SK-N-DZ (cell line): ENCODE measurements at regions not wholly inside any gene's neighbourhood (a gene's known extent, or its start where the extent isn't known, plus 50 kb on each side); places are given as distances from the start of the nearest gene placed in this dataset.

Experiments used
- DNase-seq: peaks from one replicate; pipeline ENCODE4 v3.0.0-alpha.2; 2015; ENCODE audit warnings: low spot score

- no peak for DNase-seq
Observed at GRCh38 chr1:68551459-68551858, 54.6 kb upstream of the DEPDC1 start.

GRCh38 chr1:68558321-68559026 is 61.6 kb upstream of the DEPDC1 start:
- DNase-seq, result no peak

DNA sequence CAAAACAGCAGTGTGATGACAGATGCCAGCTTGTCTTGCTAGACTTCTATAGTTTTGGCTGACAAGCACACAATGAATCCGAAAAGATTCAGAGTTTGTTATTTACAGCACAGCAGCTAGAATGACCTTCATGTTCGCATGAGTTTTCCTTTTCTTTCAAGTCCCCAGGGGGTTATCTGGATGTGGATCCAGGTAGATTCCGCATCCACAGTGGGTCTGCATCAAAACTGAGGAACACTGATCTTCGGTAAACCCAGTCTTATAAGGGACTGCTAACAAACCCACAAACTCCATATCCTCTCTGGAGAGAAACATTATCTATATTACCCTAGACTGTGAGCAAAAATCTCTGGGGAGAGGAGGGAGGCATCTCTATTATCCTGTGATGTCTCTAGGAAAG is 69.0 kb upstream of the DEPDC1 start:
- DNase-seq, result no peak

GRCh38 chr1:68570871-68571270 is 74.0 kb upstream of the DEPDC1 start:
- no peak for DNase-seq

- DNase-seq, result no peak
Observed at GRCh38 chr1:68571454-68572235, 74.8 kb upstream of the DEPDC1 start.

DNA sequence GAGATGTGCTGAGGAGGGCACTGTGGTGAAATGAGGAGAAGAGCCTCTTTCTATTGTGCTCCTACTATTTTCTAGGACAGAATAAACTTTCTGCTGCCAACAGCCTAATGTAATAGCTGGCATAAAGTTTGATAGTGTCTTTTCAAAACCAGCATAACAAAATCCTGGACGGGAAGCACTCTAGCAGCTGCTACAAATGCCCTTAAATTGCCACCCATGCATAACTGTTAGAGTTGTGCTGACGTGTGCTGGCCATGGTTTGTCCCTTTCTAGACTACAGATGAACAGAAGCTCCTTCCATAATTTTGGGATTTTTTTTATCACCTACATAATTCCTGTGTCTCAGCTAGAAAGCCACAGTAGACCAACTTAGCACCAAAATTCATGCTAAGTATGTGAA is 88.5 kb upstream of the DEPDC1 start:
- no peak for DNase-seq

GRCh38 chr1:68586766-68587165 is 89.9 kb upstream of the DEPDC1 start:
- DNase-seq, result no peak

DNA sequence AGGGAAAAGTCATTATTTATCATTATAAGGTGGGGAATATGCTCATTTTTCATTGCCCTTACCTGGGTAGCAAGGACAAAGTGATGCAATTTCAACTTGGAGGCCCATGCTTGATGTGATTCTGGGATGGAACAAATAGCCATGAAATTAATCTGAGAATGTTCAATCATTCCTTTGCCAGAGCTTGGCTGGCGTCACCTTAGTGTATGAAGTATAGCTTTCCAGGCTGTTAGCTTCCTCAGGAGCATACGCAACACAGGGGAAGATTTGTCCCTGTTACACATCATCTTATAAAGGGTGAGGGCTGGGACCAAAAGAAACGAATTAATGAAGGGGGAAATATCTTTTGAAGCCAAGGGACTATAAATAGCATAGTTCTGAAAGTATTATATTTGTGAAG is 91.4 kb upstream of the DEPDC1 start:
- no peak for DNase-seq

DNA sequence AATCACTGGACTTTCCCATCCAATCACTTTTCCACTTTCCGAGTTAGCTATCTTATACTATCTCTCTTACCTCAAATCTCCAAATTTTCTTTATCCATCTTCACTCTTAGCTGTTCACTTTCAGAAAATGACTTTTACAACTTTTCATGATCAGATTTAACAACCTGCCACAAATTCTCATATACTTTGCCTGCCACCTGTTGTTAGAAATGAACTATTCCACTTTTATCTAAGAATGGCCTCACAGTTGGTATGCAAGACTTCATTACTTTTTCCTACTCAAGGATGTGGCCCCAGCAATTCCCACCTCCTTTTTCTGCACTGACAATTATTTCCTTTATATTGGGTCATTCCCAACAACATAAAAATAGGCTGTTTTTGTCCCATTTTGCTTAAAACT is 93.6 kb upstream of the DEPDC1 start:
- DNase-seq, result no peak

DNA sequence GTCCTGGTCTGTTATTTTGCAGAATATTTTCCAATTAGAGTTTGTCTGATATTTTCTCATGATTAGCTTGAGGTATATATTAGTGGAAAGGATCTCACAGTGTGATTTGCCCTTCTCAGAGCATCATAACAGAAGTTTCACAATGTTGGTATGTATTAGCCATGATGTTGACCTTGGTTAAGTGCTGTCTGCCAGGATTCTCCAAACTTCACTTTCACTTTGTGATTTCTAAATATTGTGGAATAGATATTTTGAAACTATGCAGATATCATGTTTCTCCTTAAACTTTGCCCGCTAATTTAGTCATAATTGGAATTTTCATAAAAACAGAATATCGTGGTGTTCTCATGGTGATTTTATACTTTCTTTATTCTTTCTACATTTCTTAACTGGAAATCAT is 98.0 kb upstream of the DEPDC1 start:
- no peak for DNase-seq

GRCh38 chr1:68600049-68600661 is 103.3 kb upstream of the DEPDC1 start:
- peak; percentile 4 for DNase-seq

DNA sequence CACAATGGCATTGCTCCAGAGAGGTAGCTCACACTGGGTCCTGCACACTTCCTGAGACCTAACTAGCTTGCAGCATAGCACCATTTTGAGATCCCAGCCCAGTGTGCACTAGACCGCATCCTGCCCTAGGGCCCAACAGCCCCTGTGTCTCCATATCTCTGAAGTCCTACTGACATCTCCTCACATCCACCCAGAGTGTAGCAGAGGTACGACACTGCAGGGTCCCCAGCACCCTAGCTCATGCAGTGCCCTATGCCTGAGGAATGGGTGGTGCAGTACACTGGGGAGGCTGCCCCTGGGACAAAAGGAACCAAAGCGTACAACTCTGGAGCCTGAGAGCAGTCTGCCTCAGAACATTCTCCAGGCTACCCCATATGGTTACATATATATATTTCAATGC is 111.4 kb upstream of the DEPDC1 start:
- DNase-seq, result no peak

DNA sequence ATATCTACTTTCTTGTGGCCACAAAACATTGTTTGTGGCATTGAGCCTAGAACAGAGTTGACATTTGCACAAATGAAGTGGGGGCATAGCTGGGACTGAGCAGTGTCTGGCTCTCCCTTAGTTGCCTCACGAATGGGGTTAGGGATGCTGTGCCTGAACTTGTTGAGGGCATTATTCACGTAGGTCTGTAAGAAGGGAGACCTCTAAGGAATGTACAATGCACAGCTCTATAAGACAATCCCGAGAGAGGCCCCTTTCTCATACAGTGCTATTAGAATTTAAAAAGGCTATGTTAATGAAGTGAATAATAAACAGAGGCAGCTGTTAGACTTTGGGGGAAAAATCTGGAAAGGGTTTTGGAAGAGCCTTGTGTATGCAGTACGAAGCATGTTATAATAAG is 118.4 kb upstream of the DEPDC1 start:
- DNase-seq, result no peak

DNA sequence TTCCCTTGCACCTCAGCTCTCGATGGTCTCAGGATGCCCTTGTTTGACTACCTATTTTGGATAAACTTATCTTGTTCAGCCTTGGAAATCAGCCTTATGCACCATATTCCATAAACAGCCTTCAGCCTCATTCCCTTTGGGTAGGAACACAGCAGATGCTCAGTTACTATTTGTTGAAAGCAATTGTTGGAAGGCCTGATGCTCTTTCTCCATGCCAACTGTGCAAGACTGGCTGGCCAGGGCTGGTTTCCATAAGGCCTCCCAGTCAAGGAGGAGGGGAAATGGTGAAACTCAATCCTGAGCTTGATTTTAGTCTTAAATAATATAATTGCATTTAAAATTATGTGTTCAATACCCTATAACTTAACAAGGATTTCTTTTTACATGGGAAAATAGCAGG is 121.1 kb upstream of the DEPDC1 start:
- DNase-seq, result no peak

- DNase-seq, result no peak
Observed at GRCh38 chr1:68620571-68620970, 123.7 kb upstream of the DEPDC1 start.

GRCh38 chr1:68623700-68624099 is 126.8 kb upstream of the DEPDC1 start:
- no peak for DNase-seq

DNA sequence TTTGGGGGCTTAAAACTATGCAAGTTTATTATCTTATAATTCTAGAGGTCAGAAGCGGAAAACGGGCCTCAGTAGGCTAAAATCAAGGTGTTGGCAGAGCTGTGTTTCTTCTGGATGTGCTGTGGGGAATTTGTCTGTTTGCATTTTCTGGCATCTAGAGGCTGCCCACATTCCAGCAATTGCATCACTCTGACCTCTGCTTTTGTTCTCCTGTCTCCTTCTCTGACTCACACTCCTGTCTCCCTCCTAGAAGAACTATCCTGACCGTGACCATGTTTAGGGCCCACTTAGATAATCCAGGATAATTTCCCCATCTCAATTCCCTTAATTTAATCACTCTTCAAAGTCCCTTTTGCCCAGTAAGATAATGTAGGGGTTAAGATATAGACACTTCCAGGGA is 127.4 kb upstream of the DEPDC1 start:
- no peak for DNase-seq

- no peak for DNase-seq
Observed at GRCh38 chr1:68625624-68626023, 128.7 kb upstream of the DEPDC1 start.

DNA sequence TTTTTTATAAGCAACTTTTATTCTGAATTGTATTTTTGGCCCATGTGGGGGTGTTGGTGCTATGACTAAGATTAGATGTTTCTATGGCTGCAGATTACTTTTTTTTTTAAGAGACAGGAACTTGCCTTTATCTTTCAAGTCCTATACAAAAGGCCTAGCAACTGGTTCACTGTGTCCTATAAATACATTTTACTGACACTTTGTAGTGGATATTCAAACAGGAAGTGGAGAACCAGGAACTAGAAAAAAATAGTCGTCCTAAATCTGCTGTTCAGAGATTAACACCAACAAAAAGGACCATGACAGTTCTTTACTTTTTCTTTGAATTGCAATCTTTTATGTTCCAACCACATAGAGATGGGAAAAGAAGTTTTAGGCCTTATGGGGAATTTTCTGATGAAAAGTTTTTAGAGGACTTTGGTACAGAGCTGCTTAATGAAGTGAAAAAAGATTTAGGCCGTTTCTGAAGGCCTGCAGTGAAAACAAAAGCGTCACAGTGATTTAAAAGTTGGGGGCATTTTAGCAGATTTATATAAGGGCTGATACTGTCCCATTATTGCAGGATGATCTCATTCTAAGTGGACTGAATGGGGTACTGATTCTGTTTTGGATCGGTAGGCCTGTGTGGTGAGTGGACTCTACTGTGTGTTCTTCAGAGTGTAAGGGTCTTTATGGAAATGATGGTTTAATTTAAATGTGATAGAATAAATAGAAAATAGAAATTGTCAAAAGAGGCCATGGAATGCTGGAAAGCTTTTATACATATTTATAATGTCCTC is 136.4 kb upstream of the DEPDC1 start:
- no peak for DNase-seq

- DNase-seq, result no peak
Observed at GRCh38 chr1:68644504-68644903, 147.6 kb upstream of the DEPDC1 start.

DNA sequence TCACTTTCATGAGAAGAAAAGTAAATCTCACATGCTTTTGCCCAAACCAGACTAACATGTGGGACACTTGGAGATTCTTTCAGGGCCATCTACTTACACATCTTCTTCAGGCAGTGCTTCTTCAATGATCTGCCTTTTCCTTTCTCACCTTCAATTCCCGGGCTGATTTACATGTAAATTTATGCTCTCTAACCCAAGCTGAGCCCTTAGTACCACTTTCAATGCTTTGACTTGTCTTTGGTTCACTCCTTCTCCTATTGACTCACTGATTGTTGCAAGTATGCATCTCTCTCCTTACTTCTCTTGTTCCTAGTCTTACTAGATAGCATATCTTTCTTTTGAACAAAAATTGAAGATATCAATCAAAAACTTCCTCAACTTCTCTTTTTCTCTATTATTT is 154.2 kb upstream of the DEPDC1 start:
- DNase-seq, result no peak

GRCh38 chr1:68653882-68654281 is 157.0 kb upstream of the DEPDC1 start:
- DNase-seq, result no peak
